H1 (cell line): ENCODE measurements at regions not wholly inside any gene's neighbourhood (a gene's known extent, or its start where the extent isn't known, plus 50 kb on each side); places are given as distances from the start of the nearest gene placed in this dataset.

Source experiments
- CHD7 ChIP-seq: fragments of 300-600 bp; sonication (generic); IDR thresholded peaks from 2 replicates; pipeline ENCODE4 v1.7.1; 2012; ENCODE audit warnings: low read length, moderate library complexity, mild to moderate bottlenecking, inconsistent platforms; ENCODE audit not compliant: insufficient replicate concordance

DNA sequence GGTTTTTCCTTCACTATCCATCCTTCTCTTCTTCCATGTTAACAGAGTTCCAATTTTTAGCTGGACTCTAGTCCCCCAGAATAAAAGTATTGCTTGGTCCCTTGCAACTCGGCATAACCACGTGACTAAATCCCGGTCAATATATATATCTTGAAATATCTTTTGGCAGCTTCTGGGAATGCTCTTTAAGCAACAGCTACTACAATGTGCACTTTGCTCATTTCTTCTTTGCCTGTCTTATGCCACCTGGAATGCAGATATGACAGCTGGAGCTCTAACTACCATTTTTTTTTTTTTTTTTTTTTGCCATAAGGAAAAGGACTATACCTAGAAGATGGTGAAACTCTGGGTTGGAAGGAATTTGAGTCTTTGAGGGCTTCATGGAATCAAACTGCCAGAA lies 82.6 kb downstream of the GCNT4 start (continued):
- TF ChIP-seq CHD7, result no peak
